Liver (tissue), 3 donors: ENCODE measurements at regions not wholly inside any gene's neighbourhood (a gene's known extent, or its start where the extent isn't known, plus 50 kb on each side); places are given as distances from the start of the nearest gene placed in this dataset.

ENCODE experiments used
- JUND ChIP-seq, 2 donors: IDR thresholded peaks; 2 replicates each; pipeline ENCODE4 v1.6.1; 2016; ENCODE audit warnings: antibody characterized with exemption in 2 of 2
- NR2F2 ChIP-seq: IDR thresholded peaks from 2 replicates; pipeline ENCODE4 v1.6.1; 2016; ENCODE audit warnings: antibody characterized with exemption
- TAF1 ChIP-seq: conservative IDR thresholded peaks from 2 replicates; pipeline ENCODE4 v1.6.1; 2016; ENCODE audit warnings: antibody characterized with exemption, mild to moderate bottlenecking
- TF ChIP-seq, protein P1 (sequence below): fragments of 150-350 bp; IDR thresholded peaks from 2 replicates; pipeline ENCODE4 v1.5.1; 2017; ENCODE audit warnings: improper control_type of control experiment, low read depth, low read length; ENCODE audit not compliant: missing input control
- TF ChIP-seq, protein P2 (sequence below): IDR thresholded peaks from 2 replicates; pipeline ENCODE4 v1.6.1; 2016; ENCODE audit warnings: antibody characterized with exemption, mild to moderate bottlenecking
- donor health status: healthy.
- donor health status: healthy.

DNA sequence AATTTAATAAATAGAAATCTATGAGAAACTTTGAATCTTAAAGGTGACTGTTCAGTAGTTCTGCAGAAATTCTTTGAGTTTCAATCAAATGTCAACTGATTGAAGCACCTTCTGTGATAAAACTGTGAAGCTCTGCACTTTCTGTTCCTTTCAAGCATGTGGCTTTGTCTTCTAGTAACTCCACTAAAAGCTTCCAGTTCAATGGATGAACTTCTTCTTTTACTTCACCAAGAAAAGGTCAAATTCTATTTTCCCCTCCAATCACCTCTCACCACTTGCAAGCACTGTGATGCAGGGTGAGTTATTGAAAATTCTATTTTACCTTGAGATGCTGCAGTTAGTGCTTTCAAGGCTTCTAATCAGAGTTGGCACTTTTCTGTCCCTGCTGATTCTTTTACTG lies 515.3 kb upstream of the B3GALT2 start:
- TF ChIP-seq JUND (IDR thresholded peaks at IDR 0.05) = no peak
- TF ChIP-seq, protein P1, sequence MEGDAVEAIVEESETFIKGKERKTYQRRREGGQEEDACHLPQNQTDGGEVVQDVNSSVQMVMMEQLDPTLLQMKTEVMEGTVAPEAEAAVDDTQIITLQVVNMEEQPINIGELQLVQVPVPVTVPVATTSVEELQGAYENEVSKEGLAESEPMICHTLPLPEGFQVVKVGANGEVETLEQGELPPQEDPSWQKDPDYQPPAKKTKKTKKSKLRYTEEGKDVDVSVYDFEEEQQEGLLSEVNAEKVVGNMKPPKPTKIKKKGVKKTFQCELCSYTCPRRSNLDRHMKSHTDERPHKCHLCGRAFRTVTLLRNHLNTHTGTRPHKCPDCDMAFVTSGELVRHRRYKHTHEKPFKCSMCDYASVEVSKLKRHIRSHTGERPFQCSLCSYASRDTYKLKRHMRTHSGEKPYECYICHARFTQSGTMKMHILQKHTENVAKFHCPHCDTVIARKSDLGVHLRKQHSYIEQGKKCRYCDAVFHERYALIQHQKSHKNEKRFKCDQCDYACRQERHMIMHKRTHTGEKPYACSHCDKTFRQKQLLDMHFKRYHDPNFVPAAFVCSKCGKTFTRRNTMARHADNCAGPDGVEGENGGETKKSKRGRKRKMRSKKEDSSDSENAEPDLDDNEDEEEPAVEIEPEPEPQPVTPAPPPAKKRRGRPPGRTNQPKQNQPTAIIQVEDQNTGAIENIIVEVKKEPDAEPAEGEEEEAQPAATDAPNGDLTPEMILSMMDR = no peak
- TF ChIP-seq, protein P2, sequence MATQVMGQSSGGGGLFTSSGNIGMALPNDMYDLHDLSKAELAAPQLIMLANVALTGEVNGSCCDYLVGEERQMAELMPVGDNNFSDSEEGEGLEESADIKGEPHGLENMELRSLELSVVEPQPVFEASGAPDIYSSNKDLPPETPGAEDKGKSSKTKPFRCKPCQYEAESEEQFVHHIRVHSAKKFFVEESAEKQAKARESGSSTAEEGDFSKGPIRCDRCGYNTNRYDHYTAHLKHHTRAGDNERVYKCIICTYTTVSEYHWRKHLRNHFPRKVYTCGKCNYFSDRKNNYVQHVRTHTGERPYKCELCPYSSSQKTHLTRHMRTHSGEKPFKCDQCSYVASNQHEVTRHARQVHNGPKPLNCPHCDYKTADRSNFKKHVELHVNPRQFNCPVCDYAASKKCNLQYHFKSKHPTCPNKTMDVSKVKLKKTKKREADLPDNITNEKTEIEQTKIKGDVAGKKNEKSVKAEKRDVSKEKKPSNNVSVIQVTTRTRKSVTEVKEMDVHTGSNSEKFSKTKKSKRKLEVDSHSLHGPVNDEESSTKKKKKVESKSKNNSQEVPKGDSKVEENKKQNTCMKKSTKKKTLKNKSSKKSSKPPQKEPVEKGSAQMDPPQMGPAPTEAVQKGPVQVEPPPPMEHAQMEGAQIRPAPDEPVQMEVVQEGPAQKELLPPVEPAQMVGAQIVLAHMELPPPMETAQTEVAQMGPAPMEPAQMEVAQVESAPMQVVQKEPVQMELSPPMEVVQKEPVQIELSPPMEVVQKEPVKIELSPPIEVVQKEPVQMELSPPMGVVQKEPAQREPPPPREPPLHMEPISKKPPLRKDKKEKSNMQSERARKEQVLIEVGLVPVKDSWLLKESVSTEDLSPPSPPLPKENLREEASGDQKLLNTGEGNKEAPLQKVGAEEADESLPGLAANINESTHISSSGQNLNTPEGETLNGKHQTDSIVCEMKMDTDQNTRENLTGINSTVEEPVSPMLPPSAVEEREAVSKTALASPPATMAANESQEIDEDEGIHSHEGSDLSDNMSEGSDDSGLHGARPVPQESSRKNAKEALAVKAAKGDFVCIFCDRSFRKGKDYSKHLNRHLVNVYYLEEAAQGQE = no peak
- TF ChIP-seq NR2F2 = no peak
- TF ChIP-seq TAF1 = no peak
